ENCODE measurements at regions not wholly inside any gene's neighbourhood (a gene's known extent, or its start where the extent isn't known, plus 50 kb on each side); places are given as distances from the start of the nearest gene placed in this dataset.

- TF ChIP-seq POLR2A (IDR thresholded peaks at IDR 0.05; ENCODE audit: low read depth, low read length): no peak
- TF ChIP-seq TAF1 (IDR thresholded peaks at IDR 0.05; ENCODE audit: borderline replicate concordance, low read depth, low read length): no peak
- TF ChIP-seq POLR2AphosphoS5 (IDR thresholded peaks at IDR 0.05; ENCODE audit: low read depth, low read length): no peak
Measured at GRCh38 chr7:13028825-13029099, 341.3 kb downstream of the ARL4A start.

Measured in GM12892 (cell line).